ENCODE measurements at regions not wholly inside any gene's neighbourhood (a gene's known extent, or its start where the extent isn't known, plus 50 kb on each side); places are given as distances from the start of the nearest gene placed in this dataset.

DNA sequence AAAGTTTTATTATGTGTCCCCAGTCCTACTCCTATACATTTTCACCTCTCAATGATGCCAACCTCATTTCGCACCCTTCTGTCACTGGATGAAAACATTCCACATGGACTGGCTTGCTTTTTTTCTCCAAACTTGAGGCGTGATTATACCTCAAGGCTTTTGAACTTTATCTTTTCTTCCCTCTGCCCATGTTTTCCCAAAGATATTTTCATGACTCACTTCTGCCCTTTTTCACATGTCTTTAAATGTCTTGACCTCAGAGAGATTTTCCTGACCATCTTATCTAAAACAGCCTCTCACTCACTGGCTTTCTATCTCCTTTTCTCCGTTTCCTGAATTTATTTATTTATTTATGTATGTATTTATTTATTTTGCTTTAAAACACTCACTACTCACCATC lies 659.0 kb downstream of the PTPRC start:
- no peak for DNase-seq

DNA sequence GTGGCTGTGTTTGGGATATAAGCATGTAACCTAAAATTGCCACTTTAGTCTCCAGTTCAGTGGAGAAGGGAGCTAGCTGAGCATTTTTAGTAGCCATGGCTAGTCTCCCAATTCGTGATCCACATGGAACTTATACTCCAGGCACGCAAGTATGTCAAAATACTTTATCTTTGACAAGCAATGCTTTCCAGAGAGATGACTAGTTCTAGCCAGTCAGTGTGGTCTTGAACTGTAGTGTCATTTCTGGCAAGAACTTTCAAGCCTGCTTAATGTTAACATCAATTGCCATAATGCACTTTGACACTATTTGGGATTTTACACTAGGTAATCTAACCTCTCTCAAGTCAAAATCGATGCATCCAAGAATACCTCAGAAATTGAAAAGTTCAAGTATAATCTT lies 660.0 kb downstream of the PTPRC start:
- no peak for DNase-seq

DNA sequence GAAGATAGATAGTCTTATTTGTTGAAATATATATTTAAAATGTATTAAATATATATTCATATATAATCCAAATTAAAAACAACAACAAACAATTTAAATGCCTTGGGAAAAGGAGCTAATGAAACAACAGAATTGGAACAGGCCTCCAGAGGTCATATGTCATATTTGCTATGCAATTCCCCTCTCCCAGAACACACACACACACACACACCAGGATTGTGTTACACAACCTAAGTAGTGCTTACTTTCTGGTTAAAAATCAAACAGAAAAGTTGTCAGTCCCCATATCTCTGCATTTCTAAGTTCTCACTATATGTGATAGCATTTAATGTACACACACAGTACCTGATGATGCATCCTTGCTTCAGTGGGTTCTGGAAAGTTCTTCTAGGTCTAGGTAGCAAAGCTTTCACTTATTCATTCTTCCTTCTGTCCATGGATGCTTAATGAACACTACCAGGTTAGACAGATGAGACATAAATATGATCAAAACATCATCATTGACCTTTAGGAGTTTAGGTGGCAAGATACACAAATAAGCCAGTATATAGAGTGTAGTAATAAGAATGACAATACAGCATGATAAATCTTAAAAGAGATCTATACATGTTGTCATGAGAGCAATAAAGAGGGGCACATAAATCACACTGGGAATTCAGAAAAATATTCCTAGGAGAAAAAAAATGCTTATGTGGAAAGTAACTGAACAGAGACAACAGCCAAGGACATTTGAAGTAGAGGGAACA lies 662.8 kb downstream of the PTPRC start:
- no peak for DNase-seq

DNA sequence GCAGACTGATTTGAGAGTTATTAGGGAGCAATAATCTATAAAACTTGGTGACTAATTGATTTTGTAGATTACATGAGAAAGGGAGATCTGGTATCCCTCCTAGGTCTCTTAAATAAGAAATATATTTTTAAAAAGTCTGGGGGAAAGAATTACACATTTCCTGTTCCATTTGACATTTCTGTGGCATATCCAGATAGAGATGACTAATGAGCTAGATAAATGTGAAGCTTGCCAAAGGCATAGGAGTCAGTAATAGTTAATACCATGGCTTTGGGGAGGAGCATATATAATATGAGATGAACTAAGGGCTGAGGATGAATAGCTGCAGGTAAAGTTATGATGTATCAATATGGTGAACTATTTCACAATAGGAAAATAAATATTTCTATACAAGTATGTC lies 663.7 kb downstream of the PTPRC start:
- DNase-seq, result no peak

DNA sequence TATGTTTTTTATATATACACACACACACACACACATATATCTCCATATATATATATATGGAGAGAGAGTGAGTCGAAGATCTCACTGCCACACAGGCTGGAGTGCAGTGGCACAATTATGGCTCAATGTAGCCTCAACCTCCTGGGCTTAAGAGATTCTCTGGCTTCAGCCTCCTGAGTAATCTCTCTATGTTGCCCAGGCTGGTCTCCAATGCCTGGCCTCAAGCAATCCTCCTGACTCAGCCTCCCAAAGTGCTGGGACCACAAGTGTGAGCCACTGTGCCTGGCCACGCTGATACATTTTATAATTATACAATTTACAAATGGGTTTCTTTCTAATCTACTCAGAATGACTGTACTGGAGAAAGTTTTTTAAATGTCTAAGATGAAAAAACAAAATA lies 664.2 kb downstream of the PTPRC start:
- no peak for DNase-seq

DNA sequence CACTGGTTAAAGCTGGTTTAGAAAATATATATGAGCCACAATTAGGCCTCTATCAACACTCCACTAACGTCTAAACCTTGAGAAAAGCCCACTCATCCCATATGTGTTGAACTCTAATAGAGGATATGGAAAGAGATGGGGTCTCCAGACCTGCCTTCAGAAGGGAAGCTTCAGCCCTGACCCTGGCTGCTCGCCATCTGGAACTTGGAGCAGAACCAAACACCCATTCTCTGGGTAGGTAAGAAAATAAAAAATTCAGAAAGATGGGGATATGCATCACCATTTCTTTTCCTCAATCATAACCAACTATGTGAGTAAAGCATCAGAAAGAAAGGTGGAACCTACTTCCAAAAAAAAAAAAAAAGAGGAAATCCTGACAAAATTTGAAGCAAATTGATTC lies 666.2 kb downstream of the PTPRC start:
- DNase-seq, result no peak

DNA sequence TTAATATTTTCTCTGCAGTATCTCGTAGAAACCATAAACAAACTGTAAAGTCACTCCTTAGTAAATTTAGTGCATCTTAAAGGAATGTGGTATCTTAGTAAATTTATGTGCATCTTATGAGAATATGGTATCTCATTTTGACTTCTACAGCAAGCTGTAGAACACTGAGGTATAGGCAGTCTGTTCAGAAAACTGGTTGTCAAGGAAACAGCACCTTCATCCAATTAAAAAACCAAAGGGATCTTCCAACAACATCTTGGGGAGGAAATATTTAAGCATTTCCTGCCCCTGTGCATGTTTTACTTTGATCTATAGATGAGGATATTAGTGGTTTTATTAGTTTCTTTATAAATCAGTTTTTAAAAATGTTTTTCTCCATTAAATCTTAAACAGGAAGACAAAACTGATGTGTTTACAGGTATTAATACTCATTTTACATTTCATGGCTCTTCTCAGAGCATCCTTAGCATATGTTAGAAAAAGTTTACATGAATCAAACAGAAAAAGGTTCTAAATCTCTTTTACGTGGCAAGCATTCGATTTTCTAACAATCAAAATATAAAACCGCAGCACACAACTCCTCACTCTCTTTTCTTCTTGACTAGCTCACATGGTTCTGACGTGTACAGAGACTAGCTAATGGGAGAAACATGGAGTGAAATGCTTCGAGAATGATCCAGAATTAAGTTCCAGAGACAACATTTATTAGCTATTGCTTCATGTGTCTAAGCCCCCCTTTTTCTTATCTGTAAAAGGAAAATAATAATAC lies 668.8 kb downstream of the PTPRC start:
- DNase-seq, result no peak

DNA sequence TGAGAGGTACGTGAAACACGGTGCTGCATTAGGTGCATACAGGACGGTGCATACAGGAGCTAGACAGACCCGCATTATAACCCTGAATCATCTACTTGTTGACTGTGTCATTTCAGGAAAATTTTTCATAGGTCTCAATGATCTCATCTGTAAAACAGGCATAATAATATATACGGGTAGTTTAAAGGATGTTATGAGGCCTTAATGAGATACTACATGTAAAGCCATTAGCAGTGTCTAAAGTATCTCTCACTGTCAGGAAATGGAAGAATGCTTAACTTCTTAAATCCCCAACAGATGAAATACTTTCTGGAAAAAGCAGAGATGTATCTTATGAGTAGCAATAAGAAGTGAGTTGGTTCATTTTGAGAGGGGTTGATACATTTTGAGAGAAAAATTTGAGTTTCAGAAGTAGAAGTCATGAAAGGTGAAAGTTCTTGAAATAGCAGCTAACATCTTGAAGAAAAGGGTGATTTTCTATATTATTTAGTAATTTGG lies 669.6 kb downstream of the PTPRC start:
- no peak for DNase-seq

DNA sequence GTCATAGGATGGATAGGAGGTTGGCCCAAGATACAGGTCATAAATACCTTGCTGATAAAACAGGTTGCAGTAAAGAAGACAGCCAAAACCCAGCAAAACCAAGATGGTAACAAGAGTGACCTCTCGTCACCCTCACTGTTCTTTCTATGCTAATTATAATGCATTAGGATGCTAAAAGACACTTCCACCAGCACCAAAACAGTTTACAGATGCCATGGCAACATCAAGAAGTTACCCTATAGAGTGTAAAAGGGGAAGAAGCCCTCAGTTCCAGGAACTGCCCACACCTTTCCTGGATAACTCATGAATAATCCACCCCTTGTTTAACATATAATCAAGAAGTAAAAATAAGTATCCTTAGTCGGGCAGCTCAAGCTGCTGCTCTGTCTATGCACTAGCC lies 671.9 kb downstream of the PTPRC start:
- DNase-seq, result no peak

DNA sequence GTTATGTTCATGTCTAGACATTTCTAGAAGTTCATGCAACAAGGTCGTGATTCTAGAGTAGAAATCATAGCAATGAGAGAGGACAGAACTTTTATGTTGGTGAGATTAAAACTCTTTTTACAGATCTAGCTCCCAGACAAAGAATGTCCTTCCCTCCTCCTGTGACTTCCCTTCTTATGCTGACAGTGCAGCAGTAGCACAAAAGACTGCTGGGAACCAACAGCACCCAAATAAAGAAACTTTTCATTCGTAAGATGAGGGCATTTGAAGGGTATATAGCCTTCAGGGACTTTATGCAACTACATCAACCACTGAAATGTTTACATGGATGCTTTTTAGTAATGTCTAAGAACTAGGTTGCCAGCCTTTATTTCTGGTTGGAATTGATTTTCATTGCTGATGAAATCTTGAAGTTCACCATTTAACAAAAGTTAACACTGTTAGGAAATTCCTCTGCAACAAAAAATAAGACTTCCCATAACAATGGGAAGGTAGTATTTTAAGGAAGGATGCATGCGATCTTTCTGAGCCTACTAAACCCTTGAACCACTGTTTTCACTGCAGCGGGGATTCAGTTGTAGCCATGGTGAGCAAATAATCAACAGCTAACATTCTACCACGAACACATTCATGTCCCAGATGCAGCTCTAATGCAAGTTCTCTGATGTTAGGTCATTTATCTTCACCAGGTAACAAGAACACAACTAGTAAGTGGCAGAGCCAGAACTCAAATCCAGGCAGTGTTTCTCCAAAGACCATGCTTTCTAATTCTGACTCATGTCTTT lies 672.8 kb downstream of the PTPRC start:
- no peak for DNase-seq

DNA sequence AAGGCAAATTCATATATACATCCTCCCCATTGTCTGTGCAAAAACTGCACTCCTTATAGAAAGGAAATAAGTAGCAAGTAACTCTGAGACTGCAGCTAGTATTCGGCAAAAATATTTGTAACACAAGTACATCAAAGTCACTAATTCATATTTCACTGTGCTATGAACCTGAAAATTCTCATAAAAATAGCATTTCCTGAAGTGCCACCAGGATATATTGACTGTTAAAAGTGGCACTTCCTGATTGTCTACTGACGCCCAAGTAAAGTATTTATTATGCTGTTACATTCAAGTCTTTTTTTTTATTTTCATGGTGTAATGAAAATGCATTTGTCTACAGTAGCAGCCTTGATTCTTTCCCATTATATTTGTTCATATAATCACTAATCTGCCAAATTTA lies 673.8 kb downstream of the PTPRC start:
- no peak for DNase-seq

DNA sequence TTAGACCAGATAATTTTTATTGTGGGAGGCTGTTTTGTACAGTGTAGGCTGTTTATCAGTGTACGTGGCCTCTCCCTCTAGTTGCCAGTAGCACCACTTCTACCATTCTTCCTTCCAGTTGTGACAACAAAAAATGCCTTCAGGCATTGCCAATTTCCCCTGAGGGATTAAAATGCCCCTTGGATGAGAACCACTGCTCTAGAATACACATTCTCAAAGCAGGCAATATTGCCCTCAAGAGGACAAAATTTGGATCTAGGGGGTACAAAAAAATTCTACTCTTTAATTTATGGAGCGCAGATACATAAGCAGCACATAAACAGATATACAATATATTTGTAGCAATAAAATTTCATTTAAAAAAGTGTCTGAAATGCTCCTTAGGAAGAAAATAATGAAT lies 674.6 kb downstream of the PTPRC start:
- no peak for DNase-seq

DNA sequence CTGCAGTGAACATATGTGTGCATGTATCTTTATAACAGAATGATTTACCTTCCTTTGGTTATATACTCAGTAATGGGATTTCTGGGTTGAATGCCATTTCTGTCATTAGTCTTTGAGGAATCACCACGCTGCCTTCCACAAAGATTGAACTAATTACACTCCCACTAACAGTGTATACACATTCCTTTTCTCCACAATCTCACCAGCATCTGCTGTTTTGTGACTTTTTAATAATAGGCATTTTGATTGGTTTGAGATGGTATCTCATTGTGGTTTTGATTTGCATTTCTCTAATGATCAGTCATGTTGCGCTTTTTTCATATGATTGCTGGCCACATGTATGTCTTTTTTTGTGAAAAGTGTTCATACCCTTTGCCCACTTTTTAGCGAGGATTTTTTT lies 680.5 kb downstream of the PTPRC start:
- no peak for DNase-seq

DNA sequence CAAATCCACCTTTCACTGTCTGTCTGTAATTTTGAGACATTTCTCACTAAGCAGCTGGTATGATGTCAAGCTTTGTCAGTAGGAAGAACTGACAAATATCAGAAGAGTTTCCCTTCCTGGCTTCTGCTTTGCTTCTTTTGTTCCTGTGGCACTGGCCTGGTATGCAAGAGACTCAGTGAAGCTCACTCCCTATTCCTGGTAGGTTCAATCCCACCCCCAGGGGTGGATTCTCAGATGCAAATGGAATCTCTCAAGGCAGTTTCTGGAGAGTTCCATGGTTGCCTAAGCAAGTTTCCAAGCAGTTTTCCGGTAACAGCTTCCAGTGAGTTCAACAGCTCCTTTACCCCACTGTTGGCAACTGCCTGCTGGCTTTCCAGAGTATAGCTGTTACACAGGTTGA lies 683.4 kb downstream of the PTPRC start:
- DNase-seq, result no peak

DNA sequence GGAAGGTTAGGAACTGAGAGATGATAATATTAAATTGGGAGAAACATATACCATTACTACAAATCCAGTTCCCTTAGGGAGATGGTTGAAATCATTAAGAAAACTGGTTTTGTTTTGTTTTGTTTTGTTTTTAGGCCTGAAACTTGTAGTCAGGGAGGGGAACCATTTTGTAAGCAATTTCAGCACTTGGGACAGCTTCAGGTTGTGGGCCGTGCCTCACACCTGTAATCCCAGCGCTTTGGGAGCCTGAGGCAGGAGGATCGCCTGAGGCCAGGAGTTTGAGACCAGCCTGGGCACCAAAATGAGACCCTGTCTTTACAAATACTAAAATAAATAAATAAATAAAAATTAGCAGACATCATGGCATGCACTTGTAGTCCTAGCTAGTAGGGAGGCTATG lies 694.3 kb upstream of the NR5A2 start:
- DNase-seq, result no peak

DNA sequence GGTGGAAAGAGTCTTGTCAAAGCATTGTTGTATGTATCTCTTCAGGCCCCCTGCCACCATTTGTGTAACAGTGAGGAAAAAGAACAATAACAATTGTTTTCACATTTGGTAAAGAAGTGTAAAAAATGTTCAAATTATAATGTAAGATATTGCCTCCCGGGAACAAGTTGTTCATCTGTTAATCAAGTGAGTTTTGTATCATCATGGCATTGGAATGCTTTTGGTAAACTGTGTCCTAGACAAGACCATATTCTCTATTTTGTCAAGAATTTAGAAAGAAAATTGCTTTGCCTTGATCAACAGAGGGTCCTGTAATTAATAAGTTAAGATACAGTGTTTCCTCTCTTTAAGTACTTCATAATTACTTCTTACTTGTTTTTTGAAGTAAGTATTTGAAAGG lies 692.0 kb upstream of the NR5A2 start:
- no peak for DNase-seq

DNA sequence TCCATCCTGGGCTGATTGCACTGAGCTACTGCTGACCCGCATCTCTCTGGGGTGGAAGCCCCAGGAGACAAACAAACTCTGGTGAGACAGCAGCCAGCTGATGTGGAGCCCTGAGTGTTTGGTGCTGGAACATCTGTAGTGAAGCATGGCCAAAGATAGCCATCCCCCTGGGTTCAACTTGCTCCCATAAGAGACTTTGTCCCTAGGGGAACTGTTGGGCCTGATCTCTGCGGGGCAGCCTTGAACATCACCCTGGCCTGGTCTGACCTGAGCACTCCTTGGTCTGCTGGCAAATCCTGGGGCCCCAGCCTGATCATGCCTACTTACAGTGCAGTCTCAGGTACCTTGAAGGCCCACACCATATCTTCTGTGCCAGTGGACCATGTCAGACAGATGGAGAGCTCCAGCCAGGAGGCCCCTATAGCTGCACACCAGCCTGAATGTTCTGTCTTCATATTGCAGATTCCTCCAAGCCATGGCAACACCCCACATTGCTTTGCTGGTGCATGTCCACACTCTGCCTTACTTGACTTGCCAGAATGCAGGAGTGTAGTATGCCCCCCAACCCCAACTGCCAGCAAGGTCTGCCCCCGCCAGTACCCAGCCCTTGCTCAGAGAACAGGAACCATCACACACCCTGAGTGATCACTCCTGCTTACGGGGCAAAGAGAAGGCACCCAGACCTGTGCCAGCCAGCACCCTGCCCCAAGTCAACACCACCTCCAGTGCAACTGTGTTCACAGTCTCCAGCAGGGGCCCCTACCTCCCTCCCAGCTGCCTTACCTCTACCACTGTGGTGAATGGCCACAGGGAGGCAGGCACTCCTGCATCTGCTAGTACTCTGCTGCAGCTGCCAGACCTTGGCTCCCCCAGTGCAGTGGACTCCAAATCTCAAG lies 690.5 kb upstream of the NR5A2 start:
- DNase-seq, result no peak

DNA sequence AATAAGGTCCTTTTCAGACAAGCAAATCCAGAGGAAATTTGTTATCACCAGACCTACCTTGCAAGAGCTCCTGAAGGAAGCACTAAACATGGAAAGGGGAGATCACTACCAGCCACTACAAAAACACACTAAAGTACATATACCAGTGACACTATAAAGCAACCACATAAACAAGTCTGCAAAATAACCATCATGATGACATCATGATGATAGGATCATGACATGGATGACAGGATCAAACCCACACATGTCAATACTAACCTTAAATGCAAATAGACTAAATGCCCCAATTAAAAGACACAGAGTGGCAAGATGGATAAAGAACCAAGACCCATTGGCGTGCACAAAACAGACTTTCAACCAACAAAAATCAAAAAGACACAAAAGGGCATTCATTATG lies 688.8 kb upstream of the NR5A2 start:
- DNase-seq, result no peak

DNA sequence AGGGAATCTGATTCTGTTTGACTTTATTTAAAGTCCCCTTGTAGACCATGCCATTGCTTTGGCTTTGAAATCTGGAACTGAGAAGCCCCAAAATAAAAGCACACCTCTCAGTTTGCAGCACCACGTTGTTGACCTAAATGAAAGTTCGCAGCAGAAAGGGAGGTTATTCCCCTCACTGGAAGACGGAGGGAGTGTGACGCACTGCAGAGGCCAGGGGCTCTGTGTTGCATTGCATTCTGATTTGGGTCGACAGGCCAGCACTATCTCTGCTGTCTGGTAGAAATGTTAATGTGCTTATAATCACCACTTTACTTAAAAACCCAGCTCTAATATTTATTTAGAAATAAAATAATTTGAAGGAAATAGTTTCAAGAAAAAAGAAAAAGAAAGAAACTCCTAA lies 675.2 kb upstream of the NR5A2 start:
- no peak for DNase-seq

DNA sequence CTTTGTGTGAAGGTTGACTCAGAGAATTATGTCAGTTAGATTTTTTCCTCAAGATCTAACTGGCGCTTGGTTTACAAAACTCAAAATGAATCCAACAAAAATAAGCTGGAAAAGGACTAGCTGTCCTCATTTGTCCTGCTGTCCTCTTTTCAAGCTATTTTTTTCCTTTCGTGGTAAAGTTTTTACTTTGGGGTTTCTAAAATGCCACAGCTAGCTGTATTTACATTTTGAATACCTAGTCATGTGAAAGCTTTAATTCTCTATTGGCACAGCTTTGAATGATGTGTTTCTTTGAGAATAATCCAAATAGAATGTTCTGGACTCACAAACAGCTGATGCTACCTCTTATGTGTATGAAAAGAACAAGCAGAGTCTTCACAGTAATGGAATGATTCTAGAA lies 673.6 kb upstream of the NR5A2 start:
- no peak for DNase-seq

DNA sequence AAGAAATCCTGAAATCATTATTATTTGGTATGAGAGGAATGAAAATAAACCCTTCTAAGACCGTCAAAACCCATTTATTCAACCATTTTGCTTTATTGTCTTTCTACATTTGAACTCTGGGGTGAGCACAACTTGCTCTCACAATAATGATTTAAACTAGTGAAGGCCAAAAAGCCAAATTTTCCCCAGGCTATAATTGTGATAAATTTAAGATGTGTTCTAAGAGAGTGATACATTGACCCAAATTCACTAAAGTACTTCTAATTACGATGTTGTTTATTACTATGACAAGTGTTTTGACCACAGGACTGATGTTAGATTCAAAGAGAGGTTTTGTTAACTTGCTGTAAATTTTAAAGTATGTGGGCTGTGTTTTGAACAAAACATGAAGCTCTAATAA lies 670.9 kb upstream of the NR5A2 start:
- no peak for DNase-seq

DNA sequence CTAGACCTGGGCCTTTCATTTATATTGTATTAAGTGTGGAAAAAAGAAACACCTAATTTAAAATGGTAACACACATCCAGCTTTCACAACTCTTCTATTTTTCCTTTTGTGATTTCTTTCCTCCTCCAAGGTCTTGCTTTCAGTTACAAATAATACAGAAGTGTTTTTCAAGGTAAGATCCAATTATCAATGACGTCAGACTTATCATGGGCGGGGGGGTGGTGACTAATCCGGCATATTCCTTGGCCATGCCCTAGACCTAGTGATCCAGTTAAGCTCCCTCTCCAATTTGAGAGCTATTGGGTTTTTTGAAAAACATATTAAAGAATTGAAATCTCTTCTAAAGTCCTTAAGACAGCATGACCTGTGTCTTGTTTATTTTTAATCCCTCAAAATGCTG lies 669.9 kb upstream of the NR5A2 start:
- no peak for DNase-seq

DNA sequence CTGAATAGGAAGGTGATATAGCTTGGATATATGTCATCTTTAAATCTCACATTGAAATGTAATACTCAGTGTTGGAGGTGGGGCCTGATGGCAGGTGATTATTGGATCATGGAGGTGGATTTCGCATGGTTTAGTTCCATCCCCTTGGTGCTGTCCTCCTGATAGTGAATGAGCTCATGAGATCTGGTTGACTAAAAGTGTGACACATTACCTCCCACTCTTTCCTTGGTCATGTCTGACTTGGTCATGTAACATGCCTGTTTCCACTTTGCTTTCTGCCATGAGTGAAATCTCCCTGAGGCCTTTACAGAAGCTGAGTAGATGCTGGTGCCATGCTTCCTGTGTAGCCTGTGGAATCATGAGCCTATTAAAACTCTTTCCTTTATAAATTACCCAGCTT lies 664.5 kb upstream of the NR5A2 start:
- DNase-seq, result no peak

All from activated CD4-positive, CD25-positive, alpha-beta regulatory T cell (primary cell).